Activated B cell treated with CpG ODN at 0.5 μM for 24 hours (primary cell): ENCODE measurements at regions not wholly inside any gene's neighbourhood (a gene's known extent, or its start where the extent isn't known, plus 50 kb on each side); places are given as distances from the start of the nearest gene placed in this dataset.

Experiments
- ATAC-seq: fragments of 200-7000 bp; cut with Tn5 transposase; one replicate; pipeline ENCODE4 v1.10.0; 2021; ENCODE audit warnings: low read depth, mild to moderate bottlenecking, moderate library complexity
- CTCF ChIA-PET: fragments of 350-600 bp; sonication (Branson Sonifier 250); formaldehyde crosslinking; loops from one replicate; lab custom pipeline; 2021; ENCODE audit warnings: antibody characterized with exemption; lab: Charles Lee
- POLR2A ChIA-PET: fragments of 350-600 bp; sonication (Branson Sonifier 250); formaldehyde crosslinking; loops from one replicate; lab custom pipeline; 2021; ENCODE audit warnings: antibody characterized with exemption; lab: Charles Lee
- DNase-seq: peaks from one replicate; pipeline ENCODE4 v3.0.0; 2022
- H3K27ac Mint-ChIP-seq: one replicate; pipeline ENCODE4 v1.8.0; 2020; ENCODE audit warnings: mixed read lengths
- H3K27me3 Mint-ChIP-seq: one replicate; pipeline ENCODE4 v1.8.0; 2021; ENCODE audit warnings: mixed read lengths
- H3K36me3 Mint-ChIP-seq: one replicate; pipeline ENCODE4 v1.8.0; 2021; ENCODE audit warnings: low read depth, mixed read lengths
- H3K4me1 Mint-ChIP-seq: one replicate; pipeline ENCODE4 v1.8.0; 2021; ENCODE audit warnings: mixed read lengths
- H3K4me3 Mint-ChIP-seq: one replicate; pipeline ENCODE4 v1.8.0; 2020; ENCODE audit warnings: mild to moderate bottlenecking, mixed read lengths
- H3K9me3 Mint-ChIP-seq: one replicate; pipeline ENCODE4 v1.8.0; 2020; ENCODE audit warnings: mixed read lengths
- intact Hi-C: fragments of 100-400 bp; cut with micrococcal nuclease; formaldehyde crosslinking; loops from one replicate; pipeline ENCODE4 v1.15.1; 2024
- TF ChIP-seq, protein P1 (sequence below): fragments of 200-600 bp; IDR thresholded peaks from one replicate; pipeline ENCODE4 v1.8.0; 2022; ENCODE audit warnings: antibody characterized with exemption, mild to moderate bottlenecking

DNA sequence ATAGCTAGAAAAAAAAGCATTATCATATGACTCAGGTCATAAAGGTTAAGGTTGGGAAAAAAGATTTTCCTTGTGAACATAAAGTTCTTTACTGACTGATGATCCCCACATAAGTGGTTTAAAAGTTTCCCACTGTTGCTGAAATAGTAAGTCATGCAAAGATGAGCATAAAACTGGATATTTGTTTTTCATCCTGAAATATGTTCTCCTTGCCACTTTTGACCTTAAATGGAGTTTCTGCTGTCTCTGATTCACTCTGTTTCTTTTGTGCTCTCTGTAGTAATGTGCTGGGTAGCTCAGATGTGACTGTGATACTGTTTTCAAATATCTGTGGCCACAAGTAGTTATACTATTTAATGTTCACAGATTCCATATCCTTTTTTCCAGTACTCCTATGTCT is 162.5 kb upstream of the GAS1 start:
- no peaks in the 10 kb centered on the region for H3K27me3 Mint-ChIP-seq
- intact Hi-C loops, result no loop called here

DNA sequence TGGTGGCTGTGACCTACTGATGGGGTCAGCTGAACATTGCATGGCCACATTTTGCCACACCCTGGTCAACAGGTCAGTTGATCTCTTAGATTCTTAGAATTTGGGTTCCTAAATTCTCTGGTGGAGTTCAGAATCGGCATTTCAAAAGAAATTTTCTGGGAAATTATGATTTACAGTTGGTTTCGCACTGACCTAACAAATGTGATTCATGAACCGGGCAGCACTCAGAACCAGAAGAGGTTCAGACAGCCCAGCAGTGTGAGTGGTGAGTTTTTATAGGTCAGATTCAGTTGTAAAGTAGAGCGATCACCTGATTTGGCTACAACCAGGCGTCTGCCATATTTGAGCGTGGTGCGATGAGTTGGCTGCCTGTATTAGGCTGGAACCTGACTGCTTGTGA is 163.7 kb upstream of the GAS1 start:
- ATAC-seq (no peak), DNase-seq (no peak)
- no peaks in the 10 kb centered on the region for H3K27me3 Mint-ChIP-seq
- peaks cover 2% of the 10 kb centered on the region for H3K9me3 Mint-ChIP-seq
- intact Hi-C loops, result no loop called here
- H3K4me3 Mint-ChIP-seq, result no peak overlapping the region
- H3K27ac Mint-ChIP-seq, result no peak overlapping the region
- TF ChIP-seq, protein P1, sequence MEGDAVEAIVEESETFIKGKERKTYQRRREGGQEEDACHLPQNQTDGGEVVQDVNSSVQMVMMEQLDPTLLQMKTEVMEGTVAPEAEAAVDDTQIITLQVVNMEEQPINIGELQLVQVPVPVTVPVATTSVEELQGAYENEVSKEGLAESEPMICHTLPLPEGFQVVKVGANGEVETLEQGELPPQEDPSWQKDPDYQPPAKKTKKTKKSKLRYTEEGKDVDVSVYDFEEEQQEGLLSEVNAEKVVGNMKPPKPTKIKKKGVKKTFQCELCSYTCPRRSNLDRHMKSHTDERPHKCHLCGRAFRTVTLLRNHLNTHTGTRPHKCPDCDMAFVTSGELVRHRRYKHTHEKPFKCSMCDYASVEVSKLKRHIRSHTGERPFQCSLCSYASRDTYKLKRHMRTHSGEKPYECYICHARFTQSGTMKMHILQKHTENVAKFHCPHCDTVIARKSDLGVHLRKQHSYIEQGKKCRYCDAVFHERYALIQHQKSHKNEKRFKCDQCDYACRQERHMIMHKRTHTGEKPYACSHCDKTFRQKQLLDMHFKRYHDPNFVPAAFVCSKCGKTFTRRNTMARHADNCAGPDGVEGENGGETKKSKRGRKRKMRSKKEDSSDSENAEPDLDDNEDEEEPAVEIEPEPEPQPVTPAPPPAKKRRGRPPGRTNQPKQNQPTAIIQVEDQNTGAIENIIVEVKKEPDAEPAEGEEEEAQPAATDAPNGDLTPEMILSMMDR, result no peak
- H3K4me1 Mint-ChIP-seq, result no peaks in the 10 kb centered on the region
- ChIA-PET POLR2A (no interaction called here), CTCF (no interaction called here)
- H3K36me3 Mint-ChIP-seq, result no peaks in the 10 kb centered on the region

More for the DNA sequence above, 162.5 kb upstream of the GAS1 start:
- TF ChIP-seq, protein P1, result no peak
- H3K27ac Mint-ChIP-seq, result no peak overlapping the region
- H3K4me3 Mint-ChIP-seq, result no peak overlapping the region
- H3K4me1 Mint-ChIP-seq, result no peaks in the 10 kb centered on the region
- H3K9me3 Mint-ChIP-seq, result peaks cover 2% of the 10 kb centered on the region
- DNase-seq (no peak), ATAC-seq (no peak)
- ChIA-PET POLR2A (no interaction called here), CTCF (no interaction called here)
- no peaks in the 10 kb centered on the region for H3K36me3 Mint-ChIP-seq

DNA sequence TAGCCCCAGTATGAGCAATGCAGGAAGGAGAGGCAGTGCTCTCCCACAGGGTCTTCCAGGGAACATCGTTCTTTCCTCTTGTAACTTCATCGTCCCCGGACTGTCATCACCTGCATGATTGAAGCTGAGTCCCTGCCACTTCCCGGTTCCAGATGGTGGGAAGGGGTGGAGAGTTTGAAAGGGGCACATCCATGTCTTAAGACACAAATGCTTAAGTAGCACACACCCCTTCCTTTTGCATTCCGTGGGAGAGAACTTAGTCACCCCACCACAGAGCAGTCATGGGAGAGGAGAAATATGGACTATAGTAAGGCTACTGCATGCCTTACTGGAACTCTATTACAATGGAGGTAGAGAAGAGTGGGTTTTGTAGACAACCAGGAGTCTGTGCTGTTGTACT is 165.3 kb upstream of the GAS1 start:
- DNase-seq, result no peak
- ChIA-PET POLR2A (no interaction called here), CTCF (no interaction called here)
- no peaks in the 10 kb centered on the region for H3K4me1 Mint-ChIP-seq
- TF ChIP-seq, protein P1, result no peak
- no peak overlapping the region for H3K4me3 Mint-ChIP-seq
- no peaks in the 10 kb centered on the region for H3K27me3 Mint-ChIP-seq
- H3K27ac Mint-ChIP-seq, result no peak overlapping the region
- no peak for ATAC-seq
- peaks cover 2% of the 10 kb centered on the region for H3K9me3 Mint-ChIP-seq
- no peaks in the 10 kb centered on the region for H3K36me3 Mint-ChIP-seq
- intact Hi-C loops, result no loop called here

DNA sequence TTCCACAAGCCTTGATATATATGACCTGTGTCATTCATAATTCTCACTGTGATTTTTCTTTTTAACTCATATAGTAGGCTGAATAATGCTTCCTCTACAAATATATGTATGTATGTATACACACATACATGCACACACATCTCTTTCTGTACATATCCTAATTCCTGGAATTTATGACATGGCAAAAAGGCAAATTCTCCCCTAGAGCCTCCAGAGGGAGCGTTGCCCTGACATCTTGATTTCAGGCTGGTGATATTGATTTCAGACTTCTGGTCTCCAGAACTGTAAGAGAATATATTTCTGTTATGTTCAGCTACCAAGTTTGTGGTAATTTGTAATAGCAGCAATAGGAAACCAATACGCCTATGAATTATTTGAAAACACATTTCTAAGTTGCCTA is 166.6 kb upstream of the GAS1 start:
- ATAC-seq (no peak), DNase-seq (no peak)
- Mint-ChIP-seq H3K27me3 (no peaks in the 10 kb centered on the region), H3K9me3 (peaks cover 2% of the 10 kb centered on the region), H3K27ac (no peak overlapping the region), H3K4me3 (no peak overlapping the region), H3K36me3 (no peaks in the 10 kb centered on the region), H3K4me1 (no peaks in the 10 kb centered on the region)
- intact Hi-C loops, result no loop called here
- POLR2A ChIA-PET, result interaction anchor here (0.5 kb wide), 1 partner anchor 889 kb away, joined by 9 read pairs; no protein-coding TSS in a partner anchor
- CTCF ChIA-PET, result no interaction called here
- TF ChIP-seq, protein P1, result no peak

DNA sequence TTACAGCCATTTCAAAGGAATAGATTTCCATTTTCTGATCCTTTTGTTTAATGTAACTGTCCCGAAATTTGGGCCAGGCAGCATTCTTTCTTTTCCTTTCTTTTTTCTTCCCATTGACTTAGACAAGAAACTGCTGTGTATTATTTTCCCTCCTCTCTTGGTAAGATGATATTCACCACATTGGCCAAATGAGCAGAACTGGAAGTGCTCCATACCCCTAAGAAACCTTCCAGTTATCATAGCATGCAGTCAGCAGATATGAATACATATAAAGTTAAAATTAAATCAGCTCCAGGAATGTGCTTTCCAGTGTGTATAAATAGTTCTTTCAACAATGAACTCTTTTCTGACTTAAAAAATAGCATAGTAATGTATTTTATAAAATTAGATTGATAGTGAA is 168.5 kb upstream of the GAS1 start:
- no peak overlapping the region for H3K4me3 Mint-ChIP-seq
- no peaks in the 10 kb centered on the region for H3K4me1 Mint-ChIP-seq
- no peak for ATAC-seq
- no peak overlapping the region for H3K27ac Mint-ChIP-seq
- intact Hi-C loops, result no loop called here
- H3K9me3 Mint-ChIP-seq, result no peaks in the 10 kb centered on the region
- ChIA-PET POLR2A (no interaction called here), CTCF (no interaction called here)
- no peaks in the 10 kb centered on the region for H3K27me3 Mint-ChIP-seq
- DNase-seq, result no peak
- H3K36me3 Mint-ChIP-seq, result no peaks in the 10 kb centered on the region
- TF ChIP-seq, protein P1, result no peak
